ENCODE measurements at regions not wholly inside any gene's neighbourhood (a gene's known extent, or its start where the extent isn't known, plus 50 kb on each side); places are given as distances from the start of the nearest gene placed in this dataset.
A peak's percentile ranks its signal among the peaks of the same experiment; 100 is the strongest.

GRCh38 chr17:74119049-74119580 is 84.4 kb upstream of the RPL38 start:
- Histone ChIP-seq H2BK20ac (ENCODE audit: low read length) (no peak overlapping the region), H3K27ac (ENCODE audit: low read depth, low read length) (no peak overlapping the region), H3K18ac (ENCODE audit: extremely low read depth, low read length) (peak overlapping the region; percentile 29; the same call in 1 of the 2 replicates), H4K20me1 (replicated peaks in 1 of 2; ENCODE audit: control insufficient read depth in 1 of 2, insufficient read depth in 2 of 2, low read length in 2 of 2) (no peaks in the 10 kb centered on the region), H3K4me1 (replicated peaks in 1 of 4; ENCODE audit: control insufficient read depth in 3 of 4, insufficient read depth in 4 of 4, low read length in 3 of 4) (peaks cover 17 to 36% (median 29%) of the 10 kb centered on the region in 4 experiments), H3K36me3 (ENCODE audit: control insufficient read depth in 2 of 4, insufficient read depth in 4 of 4, low read length in 3 of 4) (no peaks in the 10 kb centered on the region), H2BK5ac (ENCODE audit: low read depth, low read length) (no peak overlapping the region), H3K23ac (ENCODE audit: insufficient read length) (no peak overlapping the region), H3K79me1 (ENCODE audit: low read depth, low read length) (no peaks in the 10 kb centered on the region), H3K4ac (replicated peaks; ENCODE audit: insufficient read length, low read depth, low read length) (no peak overlapping the region), H3K14ac (ENCODE audit: insufficient read length) (no peak overlapping the region), H2AK5ac (ENCODE audit: low read depth, low read length) (no peak overlapping the region), H2BK12ac (ENCODE audit: low read depth, low read length) (peak overlapping the region; percentile 76; the same call in 1 of the 2 replicates), H3K4me2 (ENCODE audit: insufficient read depth in 1 of 2, low read depth in 2 of 2, low read length in 2 of 2) (no peak overlapping the region; a peak in 1 of 4 replicates), H2BK120ac (replicated peaks; ENCODE audit: low read depth, low read length) (peak overlapping the region; percentile 56), H2BK15ac (ENCODE audit: low read length) (peak overlapping the region; percentile 83; the same call in 1 of the 2 replicates), H3K4me3 (ENCODE audit: extremely low read depth in 1 of 4, insufficient read depth in 2 of 4, low read depth in 3 of 4, low read length in 4 of 4) (no peak overlapping the region), H3K27me3 (replicated peaks in 1 of 4; ENCODE audit: control insufficient read depth in 3 of 4, extremely low read depth in 1 of 4, insufficient read depth in 3 of 4, low read length in 3 of 4) (no peaks in the 10 kb centered on the region; a peak in 1 of 7 replicates), H4K8ac (ENCODE audit: extremely low read depth, insufficient read depth, low read length) (no peak overlapping the region), H3K9me3 (ENCODE audit: insufficient read depth in 2 of 2, low read depth in 1 of 2, low read length in 1 of 2) (no peaks in the 10 kb centered on the region), H3K9ac (replicated peaks in 1 of 4; ENCODE audit: extremely low read depth in 1 of 4, low read depth in 3 of 4, low read length in 3 of 4) (no peak overlapping the region), H3K79me2 (ENCODE audit: control insufficient read depth in 1 of 2, insufficient read depth in 2 of 2, low read length in 2 of 2) (no peaks in the 10 kb centered on the region), H4K91ac (replicated peaks; ENCODE audit: insufficient read length, low read length) (peak overlapping the region; percentile 86), H4K5ac (ENCODE audit: insufficient read length, low read depth, low read length) (no peak overlapping the region), H2AFZ (ENCODE audit: low read length) (0 out of 2 replicates have a peak overlapping the region, but pooled peaks have one; percentile 28), H3K23me2 (ENCODE audit: low read depth, low read length) (no peaks in the 10 kb centered on the region), H3K56ac (replicated peaks; ENCODE audit: insufficient read length, low read depth, low read length) (no peak overlapping the region)
- DNase-seq (ENCODE audit: low read depth in 1 of 2, low spot score in 2 of 2) (no peak), FAIRE-seq (no peak)
- TF ChIP-seq SRF (IDR thresholded peaks at IDR 0.05; ENCODE audit: low read depth, low read length) (no peak), MAX (IDR thresholded peaks at IDR 0.05) (no peak), TAF7 (optimal IDR thresholded peaks at IDR 0.05; ENCODE audit: borderline replicate concordance, low read depth, low read length) (no peak)
- CTCF ChIA-PET (ENCODE audit: partially characterized antibody): interaction anchor here (0.6 to 7.7 kb wide), 27 partner anchors 9 to 460 kb away, joined by 3 to 58 read pairs (median 6); partner anchors contain the start of gene RPL38
- 90% methylated on average over 16 of the region's 16 CpGs; no CpG with 5 or more reads in 1 of the 2 experiments for WGBS, 2 experiments (ENCODE audit: extremely low coverage in 1 of 2, insufficient coverage in 1 of 2, insufficient read length in 1 of 2, insufficient replicate concordance in 2 of 2, low coverage in 1 of 2, low lambda C conversion rate in 2 of 2, missing lambda C conversion rate in 1 of 2)
- POLR2A ChIA-PET (ENCODE audit: partially characterized antibody): interaction anchor here (0.8 to 1.5 kb wide), 4 partner anchors 34 to 312 kb away, joined by 3 to 4 read pairs (median 3); partner anchors contain the start of genes GPRC5C and RPL38
